K562 (cell line): ENCODE measurements at regions not wholly inside any gene's neighbourhood (a gene's known extent, or its start where the extent isn't known, plus 50 kb on each side); places are given as distances from the start of the nearest gene placed in this dataset.

Experiments
- ATAC-seq: fragments of 200-7000 bp; cut with Tn5 transposase; 3 replicates; pipeline ENCODE4 v1.9.1; 2020; ENCODE audit warnings: moderate library complexity
- BruUV-seq: library from RNA; stranded (reverse); fragments of 400-500 nt; replicated peaks from 2 replicates; lab custom pipeline; 2021; lab: Mats Ljungman, UMichigan
- CTCF ChIA-PET: fragments of 300-600 bp; formaldehyde crosslinking; extraction: SDS; loops from one replicate; lab custom pipeline; 2021; ENCODE audit warnings: low intra/inter-chr PET ratio; lab: Yijun Ruan, JAX
- POLR2A ChIA-PET: fragments of 300-600, 350-650 bp; sonication (Branson Sonifier 250); formaldehyde crosslinking; extraction: SDS; loops from one replicate; lab custom pipeline; 2021; ENCODE audit warnings: antibody characterized with exemption, inconsistent platforms; lab: Yijun Ruan, JAX
- DNase-seq, 4 experiments: peaks; one replicate each; pipeline versions ENCODE4 v3.0.0 to v3.0.0-alpha.2; 2011 to 2018; ENCODE audit warnings: low spot score in 3 of 4, mixed read lengths in 3 of 4; ENCODE audit errors: extremely low read depth in 1 of 4
- FAIRE-seq: peaks from 2 replicates; lab custom pipeline; 2011; peaks lifted over from hg19 to GRCh38; lab: Jason Lieb, UNC
- H2AFZ ChIP-seq: 2 replicates; pipeline ENCODE4 v1.6.0; 2011; ENCODE audit warnings: low read depth, low read length, control low read depth, inconsistent platforms
- H3K27ac ChIP-seq: fragments of 200-600 bp; 3 replicates; pipeline ENCODE4 v1.8.0; 2011; ENCODE audit warnings: low read depth, mild to moderate bottlenecking, control low read depth, inconsistent platforms, low read length, moderate library complexity, mixed read lengths; ENCODE audit errors: extremely low read depth
- H3K27me3 ChIP-seq, 2 experiments: fragments of 300-600 bp in 1 of 2; 2 replicates in 1 of 2; 3 replicates in 1 of 2; pipeline versions ENCODE4 v1.6.0 to v1.8.0; 2011; ENCODE audit warnings: inconsistent platforms in 2 of 2, low read length in 2 of 2, mild to moderate bottlenecking in 1 of 2, mixed read lengths in 1 of 2, moderate library complexity in 1 of 2; ENCODE audit not compliant: control insufficient read depth in 2 of 2, insufficient read depth in 2 of 2
- H3K36me3 ChIP-seq: fragments of 300-600 bp; 3 replicates; pipeline ENCODE4 v1.8.0; 2011; ENCODE audit warnings: mild to moderate bottlenecking, low read length, inconsistent platforms; ENCODE audit not compliant: control insufficient read depth, insufficient read depth
- H3K4me1 ChIP-seq, 2 experiments: fragments of 200-600 bp in 1 of 2; replicated peaks in 1 of 2; 2 replicates in 1 of 2; 3 replicates in 1 of 2; pipeline versions ENCODE4 v1.5.1 to v1.8.0; 2011; ENCODE audit warnings: inconsistent platforms in 2 of 2, low read length in 2 of 2, mild to moderate bottlenecking in 1 of 2, mixed read lengths in 1 of 2, moderate library complexity in 1 of 2; ENCODE audit not compliant: control insufficient read depth in 2 of 2, insufficient read depth in 2 of 2
- H3K4me2 ChIP-seq: 2 replicates; pipeline ENCODE4 v1.6.1; 2011; ENCODE audit warnings: low read length, control low read depth, inconsistent platforms, mixed read lengths; ENCODE audit not compliant: insufficient read depth
- H3K4me3 ChIP-seq: fragments of 200-600 bp; sonication (generic), shearing (Covaris generic); 2 replicates; pipeline ENCODE4 v1.5.1; 2016; ENCODE audit warnings: control low read depth, inconsistent platforms
- H3K79me2 ChIP-seq: fragments of 200-600 bp; 3 replicates; pipeline ENCODE4 v1.8.0; 2011; ENCODE audit warnings: low read length, inconsistent platforms; ENCODE audit not compliant: control insufficient read depth, insufficient read depth
- H3K9ac ChIP-seq, 2 experiments: 2 replicates each; pipeline versions ENCODE4 v1.6.0 to v1.6.1; 2011; ENCODE audit warnings: low read depth in 2 of 2, low read length in 2 of 2, control low read depth in 1 of 2, inconsistent platforms in 1 of 2, mild to moderate bottlenecking in 1 of 2, mixed read lengths in 1 of 2; ENCODE audit not compliant: insufficient read depth in 1 of 2
- H3K9me1 ChIP-seq: one replicate; pipeline ENCODE4 v1.6.0; 2011; ENCODE audit warnings: inconsistent platforms, mild to moderate bottlenecking, low read length, moderate library complexity; ENCODE audit not compliant: control insufficient read depth, insufficient read depth
- H3K9me3 ChIP-seq: replicated peaks from 2 replicates; pipeline ENCODE4 v1.5.1; 2011; ENCODE audit warnings: low read depth, low read length, inconsistent platforms; ENCODE audit not compliant: control insufficient read depth, insufficient read depth
- H4K20me1 ChIP-seq: replicated peaks from 2 replicates; pipeline ENCODE4 v1.6.1; 2011; ENCODE audit warnings: low read length, inconsistent platforms, mixed read lengths; ENCODE audit not compliant: control insufficient read depth, insufficient read depth
- ARID4B ChIP-seq: sonication (generic); formaldehyde crosslinking; IDR thresholded peaks from 2 replicates; pipeline ENCODE4 v1.8.0; 2022; ENCODE audit warnings: mild to moderate bottlenecking, missing genetic modification reagents
- CBFA2T3 ChIP-seq: fragments of 450-650 bp; IDR thresholded peaks from 2 replicates; pipeline ENCODE4 v1.6.1; 2017
- CBX8 ChIP-seq: fragments of 200-600 bp; sonication (generic); IDR thresholded peaks from 2 replicates; pipeline ENCODE4 v1.6.1; 2012; ENCODE audit warnings: borderline replicate concordance, mixed run types, low read depth, mild to moderate bottlenecking, moderate library complexity, mixed read lengths, low read length, control low read depth, inconsistent platforms; ENCODE audit not compliant: poor library complexity, severe bottlenecking; ENCODE audit errors: extremely low read depth
- HDAC3 ChIP-seq: fragments of 450-650 bp; IDR thresholded peaks from 2 replicates; pipeline ENCODE4 v1.6.1; 2018; ENCODE audit warnings: borderline replicate concordance, mild to moderate bottlenecking, moderate library complexity; ENCODE audit not compliant: partially characterized antibody
- MCM5 ChIP-seq: fragments of 450-650 bp; IDR thresholded peaks from 2 replicates; pipeline ENCODE4 v1.6.1; 2016; ENCODE audit warnings: low read depth
- MNT ChIP-seq, 2 experiments: fragments of 450-650 bp; conservative IDR thresholded peaks; 2 replicates each; pipeline ENCODE4 v1.6.1; 2017; ENCODE audit warnings: mild to moderate bottlenecking in 2 of 2, moderate library complexity in 2 of 2
- NONO ChIP-seq, 2 experiments: fragments of 200-400 bp in 1 of 2; fragments of 450-650 bp in 1 of 2; formaldehyde crosslinking in 1 of 2; IDR thresholded peaks; 2 replicates each; pipeline ENCODE4 v1.6.1; 2017; ENCODE audit warnings: low read depth in 2 of 2, mild to moderate bottlenecking in 2 of 2, moderate library complexity in 2 of 2, low read length in 1 of 2
- POLR3A ChIP-seq: IDR thresholded peaks from 2 replicates; pipeline ENCODE4 v1.6.1; 2011; ENCODE audit warnings: borderline replicate concordance, mild to moderate bottlenecking, moderate library complexity; ENCODE audit not compliant: insufficient read length, insufficient read depth; ENCODE audit errors: extremely low read depth
- POLR3G ChIP-seq: IDR thresholded peaks from 2 replicates; pipeline ENCODE4 v1.6.1; 2011; ENCODE audit not compliant: insufficient read length, insufficient replicate concordance; ENCODE audit errors: extremely low read depth
- RBM22 ChIP-seq: fragments of 200-400 bp; formaldehyde crosslinking; IDR thresholded peaks from 2 replicates; pipeline ENCODE4 v1.6.1; 2018; ENCODE audit warnings: low read length, low read depth; ENCODE audit not compliant: poor library complexity, severe bottlenecking
- SREBF1 ChIP-seq: fragments of 150-350 bp; IDR thresholded peaks from 2 replicates; pipeline ENCODE4 v1.6.1; 2014; ENCODE audit warnings: antibody characterized with exemption, low read depth, low read length, borderline replicate concordance
- ZNF586 ChIP-seq: fragments of 450-650 bp; formaldehyde crosslinking; conservative IDR thresholded peaks from 2 replicates; pipeline ENCODE4 v1.4.0; 2020; ENCODE audit warnings: mild to moderate bottlenecking, moderate library complexity
- WGBS: fragments of 100-300 bp; shearing (Covaris generic); methylation state at CpG from one replicate; pipeline ENCODE4 v1.1.6; 2016; ENCODE audit warnings: low coverage, mixed read lengths; ENCODE audit not compliant: insufficient coverage; ENCODE audit errors: missing lambda C conversion rate; 5-methylcytosine and 5-hydroxymethylcytosine counted together
- in situ Hi-C: fragments of 300-500 bp; cut with MboI; formaldehyde crosslinking; loops from 4 replicates; pipeline ENCODE4 v1.15.0; 2018; ENCODE audit warnings: inconsistent platforms, mixed read lengths
- intact Hi-C: fragments of 100-400 bp; cut with micrococcal nuclease; formaldehyde crosslinking; loops from 2 replicates; pipeline ENCODE4 v1.14.2; 2022
- TF ChIP-seq, protein P1 (sequence below): fragments of 150-350 bp; IDR thresholded peaks from 2 replicates; pipeline ENCODE4 v1.6.1; 2014; ENCODE audit warnings: low read depth, mild to moderate bottlenecking, low read length, borderline replicate concordance

GRCh38 chr14:82011460-82011859 lies 477.8 kb upstream of the SEL1L start:
- H3K79me2 ChIP-seq = no peaks in the 10 kb centered on the region
- H3K4me2 ChIP-seq = no peak overlapping the region
- in situ Hi-C loops (no loop called here), intact Hi-C loops (no loop called here)
- H3K9me1 ChIP-seq = no peaks in the 10 kb centered on the region
- no peak overlapping the region for H3K4me3 ChIP-seq
- DNase-seq = no peak
- BruUV-seq = no TSS peak
- no peak overlapping the region for H2AFZ ChIP-seq
- H3K27ac ChIP-seq = no peak overlapping the region
- no peak overlapping the region for H3K9ac ChIP-seq
- no peak for FAIRE-seq
- WGBS = 7% methylated on average over 3 of the region's 3 CpGs
- CTCF ChIA-PET = no interaction called here
- H4K20me1 ChIP-seq = no peaks in the 10 kb centered on the region
- H3K27me3 ChIP-seq = no peaks in the 10 kb centered on the region
- POLR2A ChIA-PET = no interaction called here
- no peaks in the 10 kb centered on the region for H3K36me3 ChIP-seq
- ATAC-seq = no peak
- H3K4me1 ChIP-seq = no peaks in the 10 kb centered on the region
- H3K9me3 ChIP-seq = no peaks in the 10 kb centered on the region; the same call in 1 of the 2 replicates
- TF ChIP-seq NONO (IDR thresholded peaks at IDR 0.05; ENCODE audit: low read depth in 2 of 2, low read length in 1 of 2) (no peak), POLR3G (no peak), MNT (conservative IDR thresholded peaks at IDR 0.05) (no peak), RBM22 (no peak), POLR3A (no peak), ZNF586 (CRISPR knock-in tag) (no peak), HDAC3 (no peak), MCM5 (no peak), CBX8 (no peak), SREBF1 (no peak), ARID4B (CRISPR knock-in tag) (no peak), CBFA2T3 (no peak)
- TF ChIP-seq, protein P1, sequence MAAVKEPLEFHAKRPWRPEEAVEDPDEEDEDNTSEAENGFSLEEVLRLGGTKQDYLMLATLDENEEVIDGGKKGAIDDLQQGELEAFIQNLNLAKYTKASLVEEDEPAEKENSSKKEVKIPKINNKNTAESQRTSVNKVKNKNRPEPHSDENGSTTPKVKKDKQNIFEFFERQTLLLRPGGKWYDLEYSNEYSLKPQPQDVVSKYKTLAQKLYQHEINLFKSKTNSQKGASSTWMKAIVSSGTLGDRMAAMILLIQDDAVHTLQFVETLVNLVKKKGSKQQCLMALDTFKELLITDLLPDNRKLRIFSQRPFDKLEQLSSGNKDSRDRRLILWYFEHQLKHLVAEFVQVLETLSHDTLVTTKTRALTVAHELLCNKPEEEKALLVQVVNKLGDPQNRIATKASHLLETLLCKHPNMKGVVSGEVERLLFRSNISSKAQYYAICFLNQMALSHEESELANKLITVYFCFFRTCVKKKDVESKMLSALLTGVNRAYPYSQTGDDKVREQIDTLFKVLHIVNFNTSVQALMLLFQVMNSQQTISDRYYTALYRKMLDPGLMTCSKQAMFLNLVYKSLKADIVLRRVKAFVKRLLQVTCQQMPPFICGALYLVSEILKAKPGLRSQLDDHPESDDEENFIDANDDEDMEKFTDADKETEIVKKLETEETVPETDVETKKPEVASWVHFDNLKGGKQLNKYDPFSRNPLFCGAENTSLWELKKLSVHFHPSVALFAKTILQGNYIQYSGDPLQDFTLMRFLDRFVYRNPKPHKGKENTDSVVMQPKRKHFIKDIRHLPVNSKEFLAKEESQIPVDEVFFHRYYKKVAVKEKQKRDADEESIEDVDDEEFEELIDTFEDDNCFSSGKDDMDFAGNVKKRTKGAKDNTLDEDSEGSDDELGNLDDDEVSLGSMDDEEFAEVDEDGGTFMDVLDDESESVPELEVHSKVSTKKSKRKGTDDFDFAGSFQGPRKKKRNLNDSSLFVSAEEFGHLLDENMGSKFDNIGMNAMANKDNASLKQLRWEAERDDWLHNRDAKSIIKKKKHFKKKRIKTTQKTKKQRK = no peak
